ENCODE measurements at regions not wholly inside any gene's neighbourhood (a gene's known extent, or its start where the extent isn't known, plus 50 kb on each side); places are given as distances from the start of the nearest gene placed in this dataset.

- no peak for TF ChIP-seq CTCF (conservative IDR thresholded peaks at IDR 0.05; ENCODE audit: low read length)
- no peak for TF ChIP-seq EZH2phosphoT487 (IDR thresholded peaks at IDR 0.05; ENCODE audit: borderline replicate concordance)
These were observed 182.6 kb downstream of the FSIP2 start for GRCh38 chr2:185921048-185921756.

Data from Loucy (cell line).